Lung (tissue), 11 donors: ENCODE measurements at regions not wholly inside any gene's neighbourhood (a gene's known extent, or its start where the extent isn't known, plus 50 kb on each side); places are given as distances from the start of the nearest gene placed in this dataset.
"Not testable (repeated sequence)": the region's sequence is repeated elsewhere in the genome, so short reads cannot be mapped to it uniquely, and the experiment has no call there.

ENCODE experiments used
- ATAC-seq: fragments of 200-7000 bp; cut with Tn5 transposase; one replicate; pipeline ENCODE4 v1.9.1; 2020; ENCODE audit warnings: moderate number of reproducible peaks; ENCODE audit not compliant: insufficient read depth, low FRiP score
- DNase-seq, 3 donors: peaks; one replicate each; pipeline ENCODE4 v3.0.0-alpha.2; 2013 to 2017
- H3K27ac ChIP-seq, 2 donors: one replicate each; pipeline ENCODE4 v1.5.1; 2013; ENCODE audit warnings: mild to moderate bottlenecking in 2 of 2, moderate library complexity in 2 of 2, control low read depth in 1 of 2, inconsistent platforms in 1 of 2, low read depth in 1 of 2, low read length in 1 of 2
- H3K27me3 ChIP-seq, 3 donors: one replicate each; pipeline ENCODE4 v1.5.1; 2013; ENCODE audit warnings: low read length in 2 of 3; ENCODE audit not compliant: control insufficient read depth in 3 of 3, insufficient read depth in 3 of 3
- H3K36me3 ChIP-seq, 4 donors: one replicate each; pipeline ENCODE4 v1.5.1; 2013; ENCODE audit warnings: low read length in 4 of 4, mild to moderate bottlenecking in 1 of 4, moderate library complexity in 1 of 4; ENCODE audit not compliant: control insufficient read depth in 4 of 4, insufficient read depth in 4 of 4
- H3K4me1 ChIP-seq, 5 donors: one replicate each; pipeline ENCODE4 v1.5.1; 2013; ENCODE audit warnings: low read length in 5 of 5, mild to moderate bottlenecking in 2 of 5, moderate library complexity in 1 of 5; ENCODE audit not compliant: control insufficient read depth in 5 of 5, insufficient read depth in 5 of 5
- H3K4me3 ChIP-seq: one replicate; pipeline ENCODE4 v1.5.1; 2013; ENCODE audit warnings: mild to moderate bottlenecking, control low read depth, moderate library complexity
- H3K9ac ChIP-seq, 2 donors: one replicate each; pipeline ENCODE4 v1.5.1; 2013; ENCODE audit warnings: low read length in 2 of 2, control low read depth in 1 of 2; ENCODE audit not compliant: insufficient read depth in 1 of 2
- H3K9me3 ChIP-seq, 4 donors: one replicate each; pipeline ENCODE4 v1.5.1; 2013; ENCODE audit warnings: low read length in 3 of 4, mild to moderate bottlenecking in 1 of 4, moderate library complexity in 1 of 4; ENCODE audit not compliant: control insufficient read depth in 4 of 4, insufficient read depth in 3 of 4
- CTCF ChIP-seq: IDR thresholded peaks from 2 replicates; pipeline ENCODE4 v1.5.1; 2012; ENCODE audit warnings: mild to moderate bottlenecking; ENCODE audit errors: control extremely low read depth, extremely low read depth
- WGBS, 2 donors: extraction: QIAGEN DNeasy Blood & Tissue Kit; methylation state at CpG; one replicate each; pipeline ENCODE4 v1.1.7; 2013; 5-methylcytosine and 5-hydroxymethylcytosine counted together
- donor health status: control.
- donor health status: control.
- donor health status: Bipolar disorder and iron deficiency.
- donor health status: healthy.
- donor health status: DM: yes; HTN: yes; CAD: no.

- H3K27me3 ChIP-seq: no peaks in the 10 kb centered on the region
Observed at GRCh38 chr5:30384171-30384570, 809.3 kb upstream of the CDH6 start.

GRCh38 chr5:30380228-30380627 lies 813.3 kb upstream of the CDH6 start:
- no peak overlapping the region for H3K27ac ChIP-seq
- H3K9me3 ChIP-seq: no peaks in the 10 kb centered on the region
- H3K9ac ChIP-seq: no peak overlapping the region
- no peaks in the 10 kb centered on the region for H3K27me3 ChIP-seq
- H3K36me3 ChIP-seq: no peaks in the 10 kb centered on the region
- DNase-seq (no peak), ATAC-seq (no peak)
- H3K4me3 ChIP-seq: no peak overlapping the region
- H3K4me1 ChIP-seq: peaks cover 0 to 2% (median 0%) of the 10 kb centered on the region in 5 donors
- no peak for TF ChIP-seq CTCF
- WGBS, 2 donors: 78 to 82% methylated on average over 4 of the region's 4 CpGs

More at GRCh38 chr5:30384171-30384570, 809.3 kb upstream of the CDH6 start:
- Histone ChIP-seq H3K27ac (no peak overlapping the region), H3K4me1 (peaks cover 0 to 2% (median 0%) of the 10 kb centered on the region in 5 donors), H3K4me3 (no peak overlapping the region), H3K9ac (no peak overlapping the region), H3K36me3 (no peaks in the 10 kb centered on the region), H3K9me3 (no peaks in the 10 kb centered on the region)
- DNase-seq: no peak
- WGBS, 2 donors: 92 to 94% methylated on average over 4 of the region's 4 CpGs
- no peak for ATAC-seq
- TF ChIP-seq CTCF: no peak

- Histone ChIP-seq H3K9me3 (no peaks in the 10 kb centered on the region), H3K36me3 (no peaks in the 10 kb centered on the region), H3K4me3 (no peak overlapping the region), H3K4me1 (no peaks in the 10 kb centered on the region), H3K27ac (no peak overlapping the region), H3K27me3 (no peaks in the 10 kb centered on the region), H3K9ac (no peak overlapping the region)
- ATAC-seq (no peak), DNase-seq (no peak)
- no peak for TF ChIP-seq CTCF
- WGBS, 2 donors: 76 to 82% methylated on average over 3 of the region's 3 CpGs
Observed at GRCh38 chr5:30376848-30377247, 816.6 kb upstream of the CDH6 start.

GRCh38 chr5:30368064-30368463 lies 825.4 kb upstream of the CDH6 start:
- no peak for DNase-seq
- Histone ChIP-seq H3K9ac (no peak overlapping the region), H3K4me3 (no peak overlapping the region), H3K27me3 (no peaks in the 10 kb centered on the region), H3K27ac (no peak overlapping the region), H3K4me1 (no peaks in the 10 kb centered on the region), H3K36me3 (no peaks in the 10 kb centered on the region), H3K9me3 (peaks cover 0 to 10% (median 0%) of the 10 kb centered on the region in 4 donors)
- no peak for TF ChIP-seq CTCF
- WGBS, 2 donors: 81 to 84% methylated on average over 4 of the region's 4 CpGs
- ATAC-seq: no peak

- peaks cover 0 to 10% (median 0%) of the 10 kb centered on the region in 4 donors for H3K9me3 ChIP-seq
- H3K36me3 ChIP-seq, H3K9ac ChIP-seq, H3K4me1 ChIP-seq, ATAC-seq, DNase-seq, H3K27ac ChIP-seq, H3K27me3 ChIP-seq, H3K4me3 ChIP-seq: not testable (repeated sequence)
- 87 to 91% methylated on average over 8 of the region's 8 CpGs for WGBS, 2 donors
Observed at GRCh38 chr5:30365031-30365430, 828.5 kb upstream of the CDH6 start.
